HL-60 (cell line): ENCODE measurements at regions not wholly inside any gene's neighbourhood (a gene's known extent, or its start where the extent isn't known, plus 50 kb on each side); places are given as distances from the start of the nearest gene placed in this dataset.

ENCODE experiments used
- DNase-seq, 2 experiments: peaks; one replicate each; pipeline ENCODE4 v3.0.0-alpha.2; 2010 to 2020; ENCODE audit warnings: low read depth in 1 of 2, low spot score in 1 of 2
- H3K27ac ChIP-seq: fragments of 250-450 bp; sonication (Bioruptor Pico); replicated peaks from 2 replicates; pipeline ENCODE4 v1.5.1; 2020; ENCODE audit warnings: mild to moderate bottlenecking, moderate library complexity
- H3K27me3 ChIP-seq: fragments of 250-450 bp; sonication (Bioruptor Pico); 2 replicates; pipeline ENCODE4 v1.5.1; 2021; ENCODE audit warnings: mild to moderate bottlenecking, moderate library complexity; ENCODE audit not compliant: insufficient read depth, poor library complexity, severe bottlenecking
- H3K4me3 ChIP-seq: replicated peaks from 2 replicates; pipeline ENCODE4 v1.5.1; 2011; ENCODE audit warnings: mild to moderate bottlenecking, control low read depth, low read length; ENCODE audit not compliant: insufficient read depth
- GABPA ChIP-seq: IDR thresholded peaks from 2 replicates; pipeline ENCODE4 v1.6.1; 2012; ENCODE audit warnings: low read depth
- POLR2AphosphoS5 ChIP-seq: IDR thresholded peaks from 2 replicates; pipeline ENCODE4 v1.6.1; 2012; ENCODE audit warnings: low read depth
- SPI1 ChIP-seq: IDR thresholded peaks from 2 replicates; pipeline ENCODE4 v1.6.1; 2012; ENCODE audit warnings: low read depth, mild to moderate bottlenecking, borderline replicate concordance
- TF ChIP-seq, protein P1 (sequence below): IDR thresholded peaks from one replicate; pipeline ENCODE4 v1.5.1; 2011; ENCODE audit warnings: low read length, control low read depth, inconsistent platforms; ENCODE audit not compliant: insufficient read depth
- TF ChIP-seq, protein P2 (sequence below): IDR thresholded peaks from 2 replicates; pipeline ENCODE4 v1.6.1; 2012; ENCODE audit warnings: low read depth; ENCODE audit not compliant: insufficient replicate concordance

DNA sequence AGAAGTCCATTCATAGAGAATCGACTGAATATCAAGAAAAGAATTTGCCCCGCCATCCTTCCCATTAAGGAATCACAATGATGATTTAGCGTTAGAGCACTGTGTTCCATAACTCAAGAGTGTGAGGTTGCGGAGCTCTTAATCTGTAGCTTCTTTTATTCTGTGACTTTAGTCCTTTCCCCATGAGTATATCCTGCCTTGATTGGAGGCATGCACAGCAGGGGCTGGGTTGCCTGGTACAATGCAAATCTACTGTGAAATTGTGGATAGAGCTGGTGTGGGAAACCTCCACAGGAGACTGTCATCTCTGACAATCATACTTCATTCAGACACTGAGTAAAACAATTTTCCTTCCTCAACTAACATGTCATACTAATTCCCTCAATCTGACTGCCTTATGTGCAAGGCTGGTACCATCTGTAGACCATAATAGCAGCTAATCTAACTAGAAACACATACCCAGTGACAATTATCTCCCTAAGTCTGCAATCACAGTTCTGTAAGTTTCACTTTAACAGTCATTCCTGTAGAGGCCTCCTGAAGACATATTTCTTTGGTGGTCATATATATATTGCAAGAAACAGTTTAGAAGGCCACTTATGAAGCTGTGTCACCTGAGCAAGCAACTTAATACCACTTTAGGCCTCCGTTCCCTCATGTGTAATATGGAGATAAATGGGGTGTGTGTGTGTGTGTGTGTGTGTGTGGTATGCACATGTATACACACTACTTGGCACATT is 355.2 kb upstream of the FAM241A start:
- no peak overlapping the region for H3K4me3 ChIP-seq
- TF ChIP-seq, protein P1, sequence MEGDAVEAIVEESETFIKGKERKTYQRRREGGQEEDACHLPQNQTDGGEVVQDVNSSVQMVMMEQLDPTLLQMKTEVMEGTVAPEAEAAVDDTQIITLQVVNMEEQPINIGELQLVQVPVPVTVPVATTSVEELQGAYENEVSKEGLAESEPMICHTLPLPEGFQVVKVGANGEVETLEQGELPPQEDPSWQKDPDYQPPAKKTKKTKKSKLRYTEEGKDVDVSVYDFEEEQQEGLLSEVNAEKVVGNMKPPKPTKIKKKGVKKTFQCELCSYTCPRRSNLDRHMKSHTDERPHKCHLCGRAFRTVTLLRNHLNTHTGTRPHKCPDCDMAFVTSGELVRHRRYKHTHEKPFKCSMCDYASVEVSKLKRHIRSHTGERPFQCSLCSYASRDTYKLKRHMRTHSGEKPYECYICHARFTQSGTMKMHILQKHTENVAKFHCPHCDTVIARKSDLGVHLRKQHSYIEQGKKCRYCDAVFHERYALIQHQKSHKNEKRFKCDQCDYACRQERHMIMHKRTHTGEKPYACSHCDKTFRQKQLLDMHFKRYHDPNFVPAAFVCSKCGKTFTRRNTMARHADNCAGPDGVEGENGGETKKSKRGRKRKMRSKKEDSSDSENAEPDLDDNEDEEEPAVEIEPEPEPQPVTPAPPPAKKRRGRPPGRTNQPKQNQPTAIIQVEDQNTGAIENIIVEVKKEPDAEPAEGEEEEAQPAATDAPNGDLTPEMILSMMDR = no peak
- TF ChIP-seq SPI1 = no peak
- TF ChIP-seq GABPA = no peak
- no peak for TF ChIP-seq POLR2AphosphoS5
- TF ChIP-seq, protein P2, sequence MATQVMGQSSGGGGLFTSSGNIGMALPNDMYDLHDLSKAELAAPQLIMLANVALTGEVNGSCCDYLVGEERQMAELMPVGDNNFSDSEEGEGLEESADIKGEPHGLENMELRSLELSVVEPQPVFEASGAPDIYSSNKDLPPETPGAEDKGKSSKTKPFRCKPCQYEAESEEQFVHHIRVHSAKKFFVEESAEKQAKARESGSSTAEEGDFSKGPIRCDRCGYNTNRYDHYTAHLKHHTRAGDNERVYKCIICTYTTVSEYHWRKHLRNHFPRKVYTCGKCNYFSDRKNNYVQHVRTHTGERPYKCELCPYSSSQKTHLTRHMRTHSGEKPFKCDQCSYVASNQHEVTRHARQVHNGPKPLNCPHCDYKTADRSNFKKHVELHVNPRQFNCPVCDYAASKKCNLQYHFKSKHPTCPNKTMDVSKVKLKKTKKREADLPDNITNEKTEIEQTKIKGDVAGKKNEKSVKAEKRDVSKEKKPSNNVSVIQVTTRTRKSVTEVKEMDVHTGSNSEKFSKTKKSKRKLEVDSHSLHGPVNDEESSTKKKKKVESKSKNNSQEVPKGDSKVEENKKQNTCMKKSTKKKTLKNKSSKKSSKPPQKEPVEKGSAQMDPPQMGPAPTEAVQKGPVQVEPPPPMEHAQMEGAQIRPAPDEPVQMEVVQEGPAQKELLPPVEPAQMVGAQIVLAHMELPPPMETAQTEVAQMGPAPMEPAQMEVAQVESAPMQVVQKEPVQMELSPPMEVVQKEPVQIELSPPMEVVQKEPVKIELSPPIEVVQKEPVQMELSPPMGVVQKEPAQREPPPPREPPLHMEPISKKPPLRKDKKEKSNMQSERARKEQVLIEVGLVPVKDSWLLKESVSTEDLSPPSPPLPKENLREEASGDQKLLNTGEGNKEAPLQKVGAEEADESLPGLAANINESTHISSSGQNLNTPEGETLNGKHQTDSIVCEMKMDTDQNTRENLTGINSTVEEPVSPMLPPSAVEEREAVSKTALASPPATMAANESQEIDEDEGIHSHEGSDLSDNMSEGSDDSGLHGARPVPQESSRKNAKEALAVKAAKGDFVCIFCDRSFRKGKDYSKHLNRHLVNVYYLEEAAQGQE = no peak
- DNase-seq = no peak

DNA sequence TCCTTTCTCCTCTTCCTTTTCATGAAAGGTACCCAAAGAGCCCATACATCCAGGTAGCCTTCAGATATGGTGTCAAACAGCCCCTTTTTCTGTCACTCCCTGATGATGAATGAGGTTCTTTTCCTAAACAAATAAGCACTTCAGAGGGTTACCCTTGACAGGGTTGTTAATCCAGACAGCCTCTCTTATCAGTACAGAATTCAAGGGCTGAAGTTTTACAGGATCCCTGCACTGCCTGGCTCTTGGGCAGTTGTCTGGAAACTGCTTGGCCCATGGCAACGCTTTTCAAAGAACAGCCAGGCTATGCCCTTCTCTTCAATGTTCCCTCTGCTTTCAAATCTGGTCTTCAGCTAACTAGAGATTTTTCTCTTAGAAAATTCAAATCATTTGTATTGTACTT is 352.6 kb upstream of the FAM241A start:
- H3K27me3 ChIP-seq = peaks cover 2% of the 10 kb centered on the region
- no peak for DNase-seq
- TF ChIP-seq POLR2AphosphoS5 = no peak
- no peak for TF ChIP-seq GABPA
- TF ChIP-seq, protein P2 = no peak
- no peak for TF ChIP-seq SPI1
- TF ChIP-seq, protein P1 = no peak
- H3K4me3 ChIP-seq = no peak overlapping the region
- H3K27ac ChIP-seq = no peak overlapping the region

More for the DNA sequence above, 355.2 kb upstream of the FAM241A start:
- Histone ChIP-seq H3K27ac (no peak overlapping the region), H3K27me3 (peaks cover 2% of the 10 kb centered on the region)

DNA sequence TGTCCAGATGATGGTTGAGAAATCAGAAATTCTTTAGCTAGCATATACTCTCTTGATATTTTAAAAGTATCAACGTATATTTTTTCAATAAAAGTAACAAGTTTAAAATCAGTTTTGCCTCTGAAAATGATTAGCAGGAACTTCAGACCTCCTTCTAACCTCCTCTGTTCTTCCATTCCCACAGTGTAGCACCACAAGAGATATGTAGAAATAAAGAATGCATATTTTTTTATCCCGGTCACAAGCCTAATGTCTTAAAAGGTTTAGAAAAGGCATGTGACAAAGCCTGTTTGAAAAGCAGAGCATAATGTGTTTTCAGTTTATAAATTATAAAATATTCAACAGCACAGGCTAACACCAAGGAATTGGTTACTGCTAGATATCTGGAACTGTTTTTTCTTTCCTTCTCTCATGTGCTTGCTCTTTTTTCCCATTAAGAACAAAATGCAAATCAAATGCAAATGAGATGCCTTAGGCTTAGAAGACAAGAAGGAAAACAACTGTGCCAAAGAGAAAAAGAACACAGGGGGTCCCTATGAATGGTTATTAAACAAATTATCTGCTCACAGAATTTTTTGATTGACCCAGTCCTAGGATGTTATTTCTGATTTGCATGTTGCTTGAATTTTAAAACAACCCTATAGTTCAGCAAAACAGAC is 351.7 kb upstream of the FAM241A start:
- no peak overlapping the region for H3K4me3 ChIP-seq
- TF ChIP-seq SPI1 = no peak
- H3K27ac ChIP-seq = no peak overlapping the region
- no peak for DNase-seq
- H3K27me3 ChIP-seq = no peaks in the 10 kb centered on the region

DNA sequence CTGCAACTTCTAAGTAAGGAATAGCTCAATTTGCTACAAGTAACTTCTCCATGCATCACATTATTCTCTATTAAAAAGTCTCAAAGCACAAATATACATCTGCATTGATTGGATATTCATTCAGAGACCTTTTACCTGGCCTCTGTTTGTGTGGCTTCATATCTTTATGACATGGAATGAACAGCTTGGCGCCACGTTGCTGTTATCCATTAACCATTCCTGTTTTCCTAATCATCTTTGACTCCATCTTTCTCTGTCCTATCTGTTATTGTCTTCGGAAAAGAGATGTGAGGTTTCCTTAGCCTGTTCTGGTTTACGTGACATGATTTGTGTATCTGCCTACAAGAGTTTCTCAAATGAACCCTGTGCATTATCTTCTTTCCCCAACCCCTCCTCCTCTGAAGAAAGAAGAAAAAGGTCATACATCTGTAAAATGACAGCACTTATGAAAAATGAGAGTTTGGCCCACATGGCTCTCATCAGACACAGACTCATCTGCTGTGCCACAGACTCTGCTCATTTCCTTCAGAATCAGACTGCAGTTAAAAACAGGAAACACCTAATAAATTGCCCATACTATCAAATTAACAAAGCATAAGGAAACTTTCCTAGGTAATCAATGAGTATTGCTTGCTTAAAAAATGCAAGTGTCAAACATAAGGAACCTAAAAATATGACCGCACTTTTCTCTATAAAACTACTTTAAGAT is 347.6 kb upstream of the FAM241A start:
- no peak for DNase-seq
- Histone ChIP-seq H3K27me3 (no peaks in the 10 kb centered on the region), H3K27ac (no peak overlapping the region), H3K4me3 (no peak overlapping the region)
- TF ChIP-seq SPI1 = no peak
- TF ChIP-seq, protein P2 = no peak
- TF ChIP-seq POLR2AphosphoS5 = no peak
